Loucy (cell line): ENCODE measurements at regions not wholly inside any gene's neighbourhood (a gene's known extent, or its start where the extent isn't known, plus 50 kb on each side); places are given as distances from the start of the nearest gene placed in this dataset.

Source experiments
- H2AFZ ChIP-seq: fragments of 200-600 bp; sonication (generic); 2 replicates; pipeline ENCODE4 v1.6.0; 2016; ENCODE audit warnings: antibody characterized with exemption, mild to moderate bottlenecking, low read length, moderate library complexity
- H3F3A ChIP-seq: fragments of 200-600 bp; 2 replicates; pipeline ENCODE4 v1.6.0; 2016; ENCODE audit warnings: antibody characterized with exemption, low read depth, mild to moderate bottlenecking
- H3K27me3 ChIP-seq: fragments of 200-600 bp; sonication (generic); 2 replicates; pipeline ENCODE4 v1.6.1; 2014; ENCODE audit warnings: low read length, mild to moderate bottlenecking; ENCODE audit not compliant: insufficient read depth, poor library complexity, severe bottlenecking
- H3K36me3 ChIP-seq: fragments of 200-600 bp; sonication (generic); 2 replicates; pipeline ENCODE4 v1.6.1; 2016; ENCODE audit warnings: low read length; ENCODE audit not compliant: insufficient read depth
- H3K4me1 ChIP-seq: fragments of 200-600 bp; sonication (generic); 2 replicates; pipeline ENCODE4 v1.5.1; 2014; ENCODE audit warnings: low read length, mild to moderate bottlenecking; ENCODE audit not compliant: insufficient read depth, poor library complexity, severe bottlenecking
- H3K4me2 ChIP-seq: fragments of 200-600 bp; sonication (generic); 2 replicates; pipeline ENCODE4 v1.6.0; 2014; ENCODE audit warnings: antibody characterized with exemption, low read length, low read depth, mild to moderate bottlenecking; ENCODE audit not compliant: poor library complexity, severe bottlenecking
- H3K4me3 ChIP-seq: fragments of 200-600 bp; sonication (generic); 2 replicates; pipeline ENCODE4 v1.5.1; 2014; ENCODE audit warnings: low read length, mild to moderate bottlenecking, mixed read lengths; ENCODE audit not compliant: poor library complexity, severe bottlenecking
- H3K79me2 ChIP-seq: fragments of 200-600 bp; sonication (generic); 2 replicates; pipeline ENCODE4 v1.6.1; 2014; ENCODE audit warnings: low read length; ENCODE audit not compliant: insufficient read depth
- H3K9ac ChIP-seq: fragments of 200-600 bp; sonication (generic); 2 replicates; pipeline ENCODE4 v1.6.0; 2014; ENCODE audit warnings: mild to moderate bottlenecking, low read depth, low read length, moderate library complexity; ENCODE audit not compliant: poor library complexity, severe bottlenecking
- H3K9me2 ChIP-seq: fragments of 200-600 bp; sonication (generic); replicated peaks from 2 replicates; pipeline ENCODE4 v1.6.1; 2016; ENCODE audit warnings: low read depth, low read length, mixed read lengths
- H3K9me3 ChIP-seq: fragments of 200-600 bp; sonication (generic); 2 replicates; pipeline ENCODE4 v1.6.1; 2014; ENCODE audit warnings: mild to moderate bottlenecking, antibody characterized with exemption, low read length, low read depth; ENCODE audit not compliant: insufficient read depth
- H4K20me1 ChIP-seq: fragments of 200-600 bp; sonication (generic); 2 replicates; pipeline ENCODE4 v1.6.0; 2014; ENCODE audit warnings: antibody characterized with exemption, low read length, mild to moderate bottlenecking; ENCODE audit not compliant: insufficient read depth, poor library complexity, severe bottlenecking
- CTCF ChIP-seq: fragments of 200-600 bp; sonication (generic); conservative IDR thresholded peaks from 2 replicates; pipeline ENCODE4 v1.5.1; 2014; ENCODE audit warnings: mild to moderate bottlenecking, antibody characterized with exemption, low read length
- EZH2phosphoT487 ChIP-seq: fragments of 200-600 bp; IDR thresholded peaks from 2 replicates; pipeline ENCODE4 v1.6.1; 2018; ENCODE audit warnings: antibody characterized with exemption, mild to moderate bottlenecking, moderate library complexity, borderline replicate concordance

- H3K4me2 ChIP-seq = peak overlapping the region; percentile 45
- no peak overlapping the region for H3K9ac ChIP-seq
- H3K4me1 ChIP-seq = peaks cover 66% of the 10 kb centered on the region
- no peak for TF ChIP-seq EZH2phosphoT487
- TF ChIP-seq CTCF = no peak
- H3K79me2 ChIP-seq = peaks cover 100% of the 10 kb centered on the region
- peaks cover 32% of the 10 kb centered on the region for H4K20me1 ChIP-seq
- peaks cover 7% of the 10 kb centered on the region; the same call in 1 of the 2 replicates for H3K36me3 ChIP-seq
- peak overlapping the region; percentile 9 for H3K4me3 ChIP-seq
- H3K27me3 ChIP-seq = no peaks in the 10 kb centered on the region
- no peaks in the 10 kb centered on the region for H3K9me3 ChIP-seq
- H2AFZ ChIP-seq = no peak overlapping the region
- no peaks in the 10 kb centered on the region for H3F3A ChIP-seq
- no peaks in the 10 kb centered on the region for H3K9me2 ChIP-seq
Observed at GRCh38 chr13:50197705-50198104, 182.5 kb downstream of the KCNRG start.

GRCh38 chr13:50198508-50198907 lies 183.3 kb downstream of the KCNRG start:
- H3K27me3 ChIP-seq = no peaks in the 10 kb centered on the region
- H2AFZ ChIP-seq = no peak overlapping the region
- no peak overlapping the region for H3K4me3 ChIP-seq
- peaks cover 7% of the 10 kb centered on the region; the same call in 1 of the 2 replicates for H3K36me3 ChIP-seq
- peak overlapping the region; percentile 45 for H3K4me2 ChIP-seq
- no peaks in the 10 kb centered on the region for H3K9me2 ChIP-seq
- H3K9ac ChIP-seq = no peak overlapping the region
- no peak for TF ChIP-seq CTCF
- no peaks in the 10 kb centered on the region for H3K9me3 ChIP-seq
- H3F3A ChIP-seq = no peaks in the 10 kb centered on the region
- H3K4me1 ChIP-seq = peaks cover 58% of the 10 kb centered on the region
- peaks cover 98% of the 10 kb centered on the region for H3K79me2 ChIP-seq
- peaks cover 35% of the 10 kb centered on the region for H4K20me1 ChIP-seq

GRCh38 chr13:50200569-50200968 lies 185.3 kb downstream of the KCNRG start:
- Histone ChIP-seq H3K36me3 (peaks cover 7% of the 10 kb centered on the region; the same call in 1 of the 2 replicates), H3K9me3 (no peaks in the 10 kb centered on the region), H3K9ac (no peak overlapping the region), H3K9me2 (no peaks in the 10 kb centered on the region), H3K4me2 (no peak overlapping the region), H3K4me1 (peaks cover 46% of the 10 kb centered on the region), H3K27me3 (no peaks in the 10 kb centered on the region), H3K79me2 (peaks cover 98% of the 10 kb centered on the region), H3F3A (no peaks in the 10 kb centered on the region), H4K20me1 (peaks cover 24% of the 10 kb centered on the region), H2AFZ (no peak overlapping the region), H3K4me3 (no peak overlapping the region)
- TF ChIP-seq EZH2phosphoT487 (no peak), CTCF (no peak)
